GM19035 (cell line): ENCODE measurements at regions not wholly inside any gene's neighbourhood (a gene's known extent, or its start where the extent isn't known, plus 50 kb on each side); places are given as distances from the start of the nearest gene placed in this dataset.

Experiments
- ATAC-seq: cut with Tn5 transposase; IDR thresholded peaks from one replicate; pipeline ENCODE4 v1.9.1; 2021; ENCODE audit not compliant: unreplicated experiment

DNA sequence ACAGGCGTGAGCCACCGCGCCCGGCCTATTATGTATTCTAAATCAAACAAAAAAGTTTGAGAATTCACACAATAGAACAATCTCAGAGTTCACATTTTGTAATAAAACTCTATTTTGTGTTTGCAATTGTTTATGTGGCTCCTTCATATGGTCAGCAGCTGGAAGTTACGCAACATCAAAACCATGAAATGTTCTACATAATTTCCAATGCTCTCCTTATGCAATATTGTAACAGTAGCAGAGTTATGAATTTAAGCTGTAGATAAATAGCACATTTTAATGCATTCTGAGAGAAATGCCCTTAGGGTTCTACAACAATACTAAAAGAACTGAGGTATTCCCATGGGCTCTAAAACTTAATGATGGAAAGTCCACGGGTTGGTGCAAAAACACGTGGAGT, 62.3 kb upstream of the COL11A1 start:
- no peak for ATAC-seq

DNA sequence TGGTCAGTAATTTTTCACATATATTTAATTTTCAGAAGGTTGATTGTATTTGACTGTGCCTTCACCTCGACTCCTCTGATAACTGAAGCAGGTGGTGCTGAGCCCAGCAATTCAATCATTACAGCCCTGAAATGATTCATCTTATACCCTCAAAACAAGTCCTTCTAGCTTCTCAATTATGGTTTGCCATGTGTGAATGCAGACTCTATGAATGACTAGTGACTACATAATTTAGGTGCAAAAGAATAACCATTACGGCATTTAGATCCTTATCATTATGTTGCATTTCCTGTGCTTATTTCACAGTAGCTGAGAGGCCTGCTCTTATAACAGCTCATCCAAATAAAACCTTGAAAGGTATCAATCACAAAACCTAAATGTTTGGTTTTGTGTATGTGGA, 54.0 kb upstream of the COL11A1 start:
- no peak for ATAC-seq

DNA sequence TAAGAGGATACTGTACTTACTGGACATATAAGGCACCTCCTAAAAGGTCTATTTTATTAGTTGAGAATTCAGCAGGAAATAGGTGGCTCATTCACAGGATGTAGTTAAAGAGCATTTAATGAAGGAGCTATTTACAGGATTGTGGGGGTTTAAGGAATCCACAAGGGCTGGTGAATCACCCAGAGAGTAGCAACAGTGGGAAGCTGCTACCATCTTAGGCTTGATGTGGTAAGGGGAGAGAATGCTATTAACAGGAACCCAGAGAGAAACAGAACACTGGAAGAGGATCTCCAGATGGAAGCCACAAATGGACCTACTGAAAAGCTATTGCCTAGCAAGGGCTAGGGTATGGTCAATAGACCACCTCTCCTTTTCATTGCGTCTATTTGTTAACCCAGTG, 52.0 kb upstream of the COL11A1 start:
- no peak for ATAC-seq
